Epithelial cell of esophagus (primary cell): ENCODE measurements at regions not wholly inside any gene's neighbourhood (a gene's known extent, or its start where the extent isn't known, plus 50 kb on each side); places are given as distances from the start of the nearest gene placed in this dataset.
A peak's percentile ranks its signal among the peaks of the same experiment; 100 is the strongest.

Source experiments
- DNase-seq: peaks from one replicate; pipeline ENCODE4 v3.0.0; 2010; ENCODE audit warnings: low read depth
- H3K4me3 ChIP-seq: 2 replicates; pipeline ENCODE4 v1.5.1; 2011; ENCODE audit warnings: mild to moderate bottlenecking, low read length, control low read depth
- TF ChIP-seq, protein P1 (sequence below): IDR thresholded peaks from 2 replicates; pipeline ENCODE4 v1.5.1; 2011; ENCODE audit warnings: low read depth, mild to moderate bottlenecking, low read length, control low read depth, inconsistent platforms; ENCODE audit not compliant: insufficient read depth; ENCODE audit errors: missing control alignments

DNA sequence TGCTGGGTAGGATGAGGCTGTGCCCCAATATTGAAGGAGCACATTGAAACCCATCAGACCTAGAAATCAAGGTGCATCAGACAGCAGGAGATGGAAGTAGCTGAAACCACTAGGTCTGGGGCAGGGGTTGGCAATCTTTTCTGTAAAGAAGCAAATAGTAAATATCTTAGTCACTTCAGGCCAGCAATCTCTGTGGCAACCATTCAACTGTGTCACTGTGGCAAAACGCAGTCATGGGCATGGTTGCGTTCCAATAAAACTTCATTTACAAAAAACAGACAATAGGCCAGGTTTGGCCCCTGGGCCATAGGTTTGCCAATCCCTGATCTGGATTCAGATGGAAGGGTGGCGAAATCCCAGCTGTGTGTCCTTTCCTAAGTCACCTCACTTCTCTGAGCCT is 397.3 kb downstream of the MED13L start:
- no peak for DNase-seq
- TF ChIP-seq, protein P1, sequence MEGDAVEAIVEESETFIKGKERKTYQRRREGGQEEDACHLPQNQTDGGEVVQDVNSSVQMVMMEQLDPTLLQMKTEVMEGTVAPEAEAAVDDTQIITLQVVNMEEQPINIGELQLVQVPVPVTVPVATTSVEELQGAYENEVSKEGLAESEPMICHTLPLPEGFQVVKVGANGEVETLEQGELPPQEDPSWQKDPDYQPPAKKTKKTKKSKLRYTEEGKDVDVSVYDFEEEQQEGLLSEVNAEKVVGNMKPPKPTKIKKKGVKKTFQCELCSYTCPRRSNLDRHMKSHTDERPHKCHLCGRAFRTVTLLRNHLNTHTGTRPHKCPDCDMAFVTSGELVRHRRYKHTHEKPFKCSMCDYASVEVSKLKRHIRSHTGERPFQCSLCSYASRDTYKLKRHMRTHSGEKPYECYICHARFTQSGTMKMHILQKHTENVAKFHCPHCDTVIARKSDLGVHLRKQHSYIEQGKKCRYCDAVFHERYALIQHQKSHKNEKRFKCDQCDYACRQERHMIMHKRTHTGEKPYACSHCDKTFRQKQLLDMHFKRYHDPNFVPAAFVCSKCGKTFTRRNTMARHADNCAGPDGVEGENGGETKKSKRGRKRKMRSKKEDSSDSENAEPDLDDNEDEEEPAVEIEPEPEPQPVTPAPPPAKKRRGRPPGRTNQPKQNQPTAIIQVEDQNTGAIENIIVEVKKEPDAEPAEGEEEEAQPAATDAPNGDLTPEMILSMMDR = no peak
- H3K4me3 ChIP-seq = no peak overlapping the region

DNA sequence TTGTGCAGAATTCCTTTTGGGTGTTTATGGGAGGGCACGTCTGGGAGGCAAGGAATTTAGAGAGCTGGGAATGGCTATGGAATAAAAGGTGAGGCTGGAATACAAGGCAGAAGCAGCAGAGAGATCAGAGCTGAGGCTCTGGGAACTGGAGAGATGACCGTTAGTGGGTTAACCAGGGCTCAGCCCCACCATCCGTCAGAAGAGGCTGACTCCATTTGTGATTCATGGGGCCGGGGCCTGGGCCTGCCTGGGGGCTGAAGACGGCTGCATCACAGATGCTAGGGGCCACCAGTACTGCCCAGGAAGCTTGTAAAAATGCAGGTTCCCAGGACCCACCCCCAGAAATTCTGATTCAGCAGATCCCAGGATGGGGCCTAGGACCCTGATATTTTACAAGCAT is 398.1 kb downstream of the MED13L start:
- DNase-seq = no peak
- no peak overlapping the region for H3K4me3 ChIP-seq
- TF ChIP-seq, protein P1 = no peak

DNA sequence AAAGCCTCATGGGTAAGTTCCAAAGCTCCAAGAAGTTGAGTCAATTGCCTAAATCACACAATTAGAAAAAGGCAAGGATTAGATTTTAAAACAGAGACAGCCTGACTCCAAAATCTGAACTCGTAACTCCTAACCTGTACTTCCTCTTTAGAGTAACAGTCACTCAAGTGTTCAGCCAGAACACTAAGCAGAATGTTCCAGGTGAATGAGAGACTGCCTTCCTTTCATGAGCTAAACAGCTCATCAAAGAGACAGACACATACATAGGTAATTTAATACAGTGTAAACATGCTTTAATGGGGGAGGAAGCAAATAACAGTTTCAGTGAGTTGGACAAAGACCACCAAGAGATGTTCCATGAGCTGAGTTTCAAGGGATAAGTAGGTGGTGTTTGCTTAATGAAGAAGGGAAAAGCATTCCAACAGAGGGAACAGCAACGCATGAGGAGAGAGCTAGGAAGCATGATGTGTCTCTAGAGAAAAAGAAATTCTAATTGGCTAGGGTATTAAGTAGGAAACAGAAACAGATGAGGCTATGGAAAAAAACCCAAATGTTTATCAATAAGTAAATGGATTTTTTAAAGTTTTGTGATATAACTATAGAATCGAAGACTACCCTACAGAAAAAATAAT is 403.9 kb downstream of the MED13L start:
- H3K4me3 ChIP-seq = peak overlapping the region; percentile 2
- peak; percentile 46 for DNase-seq
- TF ChIP-seq, protein P1 = no peak

DNA sequence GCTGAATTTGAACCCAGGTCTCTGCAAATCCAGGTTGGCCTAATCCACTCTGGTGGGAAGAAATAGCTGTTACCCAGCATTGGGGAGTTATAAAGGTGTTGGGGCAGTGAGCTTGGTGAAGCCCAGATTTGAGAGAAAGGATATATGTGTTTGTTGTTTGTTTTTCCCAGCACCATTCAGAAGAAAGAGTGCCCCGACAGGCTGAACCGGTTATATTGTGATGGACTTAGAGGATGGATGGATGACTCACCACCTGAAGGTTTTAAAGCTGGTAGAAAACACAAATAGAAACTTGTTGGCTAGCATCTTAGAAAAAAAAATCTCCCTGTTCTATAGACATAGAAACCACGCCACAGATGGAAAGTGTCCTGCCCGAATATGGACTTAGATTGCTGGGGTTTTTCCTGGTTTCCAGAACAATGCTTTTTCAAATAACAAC is 404.6 kb downstream of the MED13L start:
- peak overlapping the region; percentile 2 for H3K4me3 ChIP-seq
- TF ChIP-seq, protein P1 = no peak
- DNase-seq = peak; percentile 97

DNA sequence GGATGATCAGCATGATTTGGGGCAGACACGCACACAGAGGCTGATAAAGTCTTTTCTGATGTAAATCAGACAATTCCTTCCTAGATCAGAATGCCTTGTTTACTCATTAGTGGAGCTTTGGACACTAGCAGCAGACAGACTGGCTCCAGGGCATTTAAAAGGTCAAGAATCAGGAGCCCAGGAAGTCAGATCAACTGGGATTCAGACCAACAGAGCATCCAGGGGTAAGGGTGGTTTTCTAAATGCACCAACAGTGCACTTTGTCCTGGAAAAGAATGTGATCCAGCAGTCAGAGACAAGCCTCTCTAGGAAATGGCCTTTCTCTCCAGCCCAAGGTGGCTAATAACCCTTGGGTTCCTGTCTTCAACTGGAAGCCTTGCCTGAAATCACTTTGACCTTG is 405.3 kb downstream of the MED13L start:
- TF ChIP-seq, protein P1 = no peak
- H3K4me3 ChIP-seq = no peak overlapping the region
- DNase-seq = no peak

DNA sequence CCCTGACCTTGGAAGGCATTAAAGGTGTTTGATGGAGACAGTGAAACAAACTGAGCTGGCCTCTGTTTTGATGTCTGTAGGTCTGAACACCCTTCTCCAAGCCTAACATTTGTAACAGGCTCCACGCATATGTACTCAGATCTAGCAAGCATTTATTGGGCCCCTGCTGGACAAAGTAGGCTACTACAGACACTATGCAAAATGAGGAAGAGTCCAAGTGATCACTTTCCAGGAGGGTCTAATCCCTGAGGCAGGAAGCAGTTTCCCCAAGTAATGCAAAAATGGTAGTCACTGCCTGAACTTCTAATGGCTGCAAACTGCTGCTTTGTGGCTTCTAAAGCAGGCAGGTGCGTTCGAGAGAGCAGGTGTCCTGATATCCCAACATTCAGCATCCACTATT is 405.8 kb downstream of the MED13L start:
- TF ChIP-seq, protein P1 = peak; percentile 56
- peak; percentile 26 for DNase-seq
- H3K4me3 ChIP-seq = no peak overlapping the region

DNA sequence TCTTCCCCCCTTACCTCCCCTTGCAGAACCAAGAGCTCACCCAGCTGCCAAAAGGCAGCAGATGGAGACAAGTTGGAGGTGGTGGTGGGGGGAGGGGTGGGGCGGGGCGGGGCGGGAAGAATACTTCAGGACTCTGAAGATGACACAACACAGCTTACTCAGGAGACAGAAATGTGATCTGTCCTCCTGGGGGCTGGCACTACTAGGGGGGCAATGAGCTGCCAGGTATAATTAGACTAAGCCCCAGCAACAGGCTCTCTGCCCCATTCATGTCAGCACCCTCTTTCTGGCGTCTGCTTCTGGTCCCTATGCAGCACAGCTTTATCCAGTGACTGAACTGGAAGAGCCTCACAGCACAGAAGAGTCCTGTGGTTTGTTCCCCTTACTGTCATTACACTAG is 407.0 kb downstream of the MED13L start:
- TF ChIP-seq, protein P1 = no peak
- no peak overlapping the region for H3K4me3 ChIP-seq
- peak; percentile 2 for DNase-seq
